Gastroesophageal sphincter (tissue), 3 donors: ENCODE measurements at regions not wholly inside any gene's neighbourhood (a gene's known extent, or its start where the extent isn't known, plus 50 kb on each side); places are given as distances from the start of the nearest gene placed in this dataset.

Source experiments
- CTCF ChIP-seq, 4 experiments: fragments of 200-600 bp in 2 of 4; fragments of 450-650 bp in 2 of 4; sonication (generic) in 1 of 4; IDR thresholded peaks; one replicate each; pipeline ENCODE4 v1.5.1; 2017 to 2019; ENCODE audit warnings: antibody characterized with exemption in 4 of 4, mild to moderate bottlenecking in 2 of 4, moderate library complexity in 2 of 4
- EP300 ChIP-seq: sonication (generic); formaldehyde crosslinking; IDR thresholded peaks from one replicate; pipeline ENCODE4 v1.6.1; 2017; ENCODE audit warnings: antibody characterized with exemption, mild to moderate bottlenecking
- POLR2AphosphoS5 ChIP-seq: sonication (generic); formaldehyde crosslinking; IDR thresholded peaks from one replicate; pipeline ENCODE4 v1.6.1; 2017; ENCODE audit warnings: antibody characterized with exemption

GRCh38 chr1:112317611-112318062 lies 78.4 kb upstream of the CTTNBP2NL start:
- TF ChIP-seq CTCF (IDR thresholded peaks at IDR 0.05) (no peak), EP300 (no peak), POLR2AphosphoS5 (peak; percentile 7)
